ENCODE measurements at regions not wholly inside any gene's neighbourhood (a gene's known extent, or its start where the extent isn't known, plus 50 kb on each side); places are given as distances from the start of the nearest gene placed in this dataset.

DNA sequence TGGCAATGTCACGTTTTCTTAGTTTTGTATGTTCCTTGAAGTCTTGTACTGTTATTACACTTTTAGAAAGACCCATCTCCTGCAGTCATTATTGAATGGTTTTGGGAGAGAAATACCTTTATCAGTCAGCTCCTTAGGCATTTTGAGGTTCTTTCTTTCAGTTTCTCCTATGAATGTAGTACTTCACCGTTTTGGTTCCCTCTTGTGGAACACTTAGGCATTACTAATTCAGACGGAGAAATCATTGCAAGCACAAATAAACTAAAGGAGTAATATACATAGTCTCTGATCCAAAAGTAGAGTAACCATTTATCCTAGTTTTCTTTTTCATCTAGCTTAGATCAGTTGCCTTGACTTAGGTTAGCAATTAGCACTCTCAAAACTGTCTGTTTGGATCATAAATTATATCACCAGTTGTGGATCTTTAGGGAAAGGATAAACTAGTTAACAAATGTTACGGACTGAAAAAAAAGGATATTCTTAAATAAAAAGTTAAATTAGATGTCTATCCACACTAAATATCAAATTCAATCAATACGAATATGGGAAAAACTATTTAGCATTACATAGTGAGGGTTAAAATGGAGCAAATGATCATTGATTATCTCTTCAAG lies 1538.3 kb upstream of the SEL1L start:
- no peaks in the 10 kb centered on the region for H3K4me1 Mint-ChIP-seq
- H3K9me3 Mint-ChIP-seq, result no peaks in the 10 kb centered on the region
- H3K36me3 Mint-ChIP-seq (ENCODE audit: low read depth), result no peaks in the 10 kb centered on the region
- Histone ChIP-seq H3K4me3 (no peak overlapping the region), H3K4me1 (ENCODE audit: insufficient read depth) (no peaks in the 10 kb centered on the region), H3K4me2 (no peak overlapping the region), H3K36me3 (ENCODE audit: insufficient read depth) (no peaks in the 10 kb centered on the region), H3K9me2 (ENCODE audit: insufficient read depth) (no peaks in the 10 kb centered on the region), H3F3A (replicated peaks; ENCODE audit: low read depth) (no peaks in the 10 kb centered on the region), H3K27ac (ENCODE audit: low read depth) (no peak overlapping the region), H4K20me1 (replicated peaks; ENCODE audit: insufficient read depth) (no peaks in the 10 kb centered on the region), H3K27me3 (ENCODE audit: insufficient read depth) (no peaks in the 10 kb centered on the region), H3K79me2 (replicated peaks; ENCODE audit: insufficient read depth) (no peaks in the 10 kb centered on the region), H2AFZ (no peak overlapping the region)
- H3K27ac Mint-ChIP-seq, result no peak overlapping the region
- H3K27me3 Mint-ChIP-seq (ENCODE audit: insufficient read depth, low read depth, poor library complexity), result no peaks in the 10 kb centered on the region
- DNase-seq (ENCODE audit: low spot score) (peak; percentile 73), ATAC-seq (peak; percentile 63)
- H3K4me3 Mint-ChIP-seq, result no peak overlapping the region
- TF ChIP-seq, protein P1, sequence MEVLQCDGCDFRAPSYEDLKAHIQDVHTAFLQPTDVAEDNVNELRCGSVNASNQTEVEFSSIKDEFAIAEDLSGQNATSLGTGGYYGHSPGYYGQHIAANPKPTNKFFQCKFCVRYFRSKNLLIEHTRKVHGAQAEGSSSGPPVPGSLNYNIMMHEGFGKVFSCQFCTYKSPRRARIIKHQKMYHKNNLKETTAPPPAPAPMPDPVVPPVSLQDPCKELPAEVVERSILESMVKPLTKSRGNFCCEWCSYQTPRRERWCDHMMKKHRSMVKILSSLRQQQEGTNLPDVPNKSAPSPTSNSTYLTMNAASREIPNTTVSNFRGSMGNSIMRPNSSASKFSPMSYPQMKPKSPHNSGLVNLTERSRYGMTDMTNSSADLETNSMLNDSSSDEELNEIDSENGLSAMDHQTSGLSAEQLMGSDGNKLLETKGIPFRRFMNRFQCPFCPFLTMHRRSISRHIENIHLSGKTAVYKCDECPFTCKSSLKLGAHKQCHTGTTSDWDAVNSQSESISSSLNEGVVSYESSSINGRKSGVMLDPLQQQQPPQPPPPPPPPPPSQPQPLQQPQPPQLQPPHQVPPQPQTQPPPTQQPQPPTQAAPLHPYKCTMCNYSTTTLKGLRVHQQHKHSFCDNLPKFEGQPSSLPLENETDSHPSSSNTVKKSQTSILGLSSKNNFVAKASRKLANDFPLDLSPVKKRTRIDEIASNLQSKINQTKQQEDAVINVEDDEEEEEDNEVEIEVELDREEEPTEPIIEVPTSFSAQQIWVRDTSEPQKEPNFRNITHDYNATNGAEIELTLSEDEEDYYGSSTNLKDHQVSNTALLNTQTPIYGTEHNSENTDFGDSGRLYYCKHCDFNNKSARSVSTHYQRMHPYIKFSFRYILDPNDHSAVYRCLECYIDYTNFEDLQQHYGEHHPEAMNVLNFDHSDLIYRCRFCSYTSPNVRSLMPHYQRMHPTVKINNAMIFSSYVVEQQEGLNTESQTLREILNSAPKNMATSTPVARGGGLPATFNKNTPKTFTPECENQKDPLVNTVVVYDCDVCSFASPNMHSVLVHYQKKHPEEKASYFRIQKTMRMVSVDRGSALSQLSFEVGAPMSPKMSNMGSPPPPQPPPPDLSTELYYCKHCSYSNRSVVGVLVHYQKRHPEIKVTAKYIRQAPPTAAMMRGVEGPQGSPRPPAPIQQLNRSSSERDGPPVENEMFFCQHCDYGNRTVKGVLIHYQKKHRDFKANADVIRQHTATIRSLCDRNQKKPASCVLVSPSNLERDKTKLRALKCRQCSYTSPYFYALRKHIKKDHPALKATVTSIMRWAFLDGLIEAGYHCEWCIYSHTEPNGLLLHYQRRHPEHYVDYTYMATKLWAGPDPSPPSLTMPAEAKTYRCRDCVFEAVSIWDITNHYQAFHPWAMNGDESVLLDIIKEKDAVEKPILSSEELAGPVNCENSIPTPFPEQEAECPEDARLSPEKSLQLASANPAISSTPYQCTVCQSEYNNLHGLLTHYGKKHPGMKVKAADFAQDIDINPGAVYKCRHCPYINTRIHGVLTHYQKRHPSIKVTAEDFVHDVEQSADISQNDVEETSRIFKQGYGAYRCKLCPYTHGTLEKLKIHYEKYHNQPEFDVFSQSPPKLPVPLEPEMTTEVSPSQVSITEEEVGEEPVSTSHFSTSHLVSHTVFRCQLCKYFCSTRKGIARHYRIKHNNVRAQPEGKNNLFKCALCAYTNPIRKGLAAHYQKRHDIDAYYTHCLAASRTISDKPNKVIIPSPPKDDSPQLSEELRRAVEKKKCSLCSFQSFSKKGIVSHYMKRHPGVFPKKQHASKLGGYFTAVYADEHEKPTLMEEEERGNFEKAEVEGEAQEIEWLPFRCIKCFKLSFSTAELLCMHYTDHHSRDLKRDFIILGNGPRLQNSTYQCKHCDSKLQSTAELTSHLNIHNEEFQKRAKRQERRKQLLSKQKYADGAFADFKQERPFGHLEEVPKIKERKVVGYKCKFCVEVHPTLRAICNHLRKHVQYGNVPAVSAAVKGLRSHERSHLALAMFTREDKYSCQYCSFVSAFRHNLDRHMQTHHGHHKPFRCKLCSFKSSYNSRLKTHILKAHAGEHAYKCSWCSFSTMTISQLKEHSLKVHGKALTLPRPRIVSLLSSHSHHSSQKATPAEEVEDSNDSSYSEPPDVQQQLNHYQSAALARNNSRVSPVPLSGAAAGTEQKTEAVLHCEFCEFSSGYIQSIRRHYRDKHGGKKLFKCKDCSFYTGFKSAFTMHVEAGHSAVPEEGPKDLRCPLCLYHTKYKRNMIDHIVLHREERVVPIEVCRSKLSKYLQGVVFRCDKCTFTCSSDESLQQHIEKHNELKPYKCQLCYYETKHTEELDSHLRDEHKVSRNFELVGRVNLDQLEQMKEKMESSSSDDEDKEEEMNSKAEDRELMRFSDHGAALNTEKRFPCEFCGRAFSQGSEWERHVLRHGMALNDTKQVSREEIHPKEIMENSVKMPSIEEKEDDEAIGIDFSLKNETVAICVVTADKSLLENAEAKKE (CRISPR knock-in tag; IDR thresholded peaks at IDR 0.05), result no peak
- TF ChIP-seq, protein P2, sequence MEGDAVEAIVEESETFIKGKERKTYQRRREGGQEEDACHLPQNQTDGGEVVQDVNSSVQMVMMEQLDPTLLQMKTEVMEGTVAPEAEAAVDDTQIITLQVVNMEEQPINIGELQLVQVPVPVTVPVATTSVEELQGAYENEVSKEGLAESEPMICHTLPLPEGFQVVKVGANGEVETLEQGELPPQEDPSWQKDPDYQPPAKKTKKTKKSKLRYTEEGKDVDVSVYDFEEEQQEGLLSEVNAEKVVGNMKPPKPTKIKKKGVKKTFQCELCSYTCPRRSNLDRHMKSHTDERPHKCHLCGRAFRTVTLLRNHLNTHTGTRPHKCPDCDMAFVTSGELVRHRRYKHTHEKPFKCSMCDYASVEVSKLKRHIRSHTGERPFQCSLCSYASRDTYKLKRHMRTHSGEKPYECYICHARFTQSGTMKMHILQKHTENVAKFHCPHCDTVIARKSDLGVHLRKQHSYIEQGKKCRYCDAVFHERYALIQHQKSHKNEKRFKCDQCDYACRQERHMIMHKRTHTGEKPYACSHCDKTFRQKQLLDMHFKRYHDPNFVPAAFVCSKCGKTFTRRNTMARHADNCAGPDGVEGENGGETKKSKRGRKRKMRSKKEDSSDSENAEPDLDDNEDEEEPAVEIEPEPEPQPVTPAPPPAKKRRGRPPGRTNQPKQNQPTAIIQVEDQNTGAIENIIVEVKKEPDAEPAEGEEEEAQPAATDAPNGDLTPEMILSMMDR (conservative IDR thresholded peaks at IDR 0.05; ENCODE audit: low read depth in 2 of 2), result peak; percentile 59 to 74

DNA sequence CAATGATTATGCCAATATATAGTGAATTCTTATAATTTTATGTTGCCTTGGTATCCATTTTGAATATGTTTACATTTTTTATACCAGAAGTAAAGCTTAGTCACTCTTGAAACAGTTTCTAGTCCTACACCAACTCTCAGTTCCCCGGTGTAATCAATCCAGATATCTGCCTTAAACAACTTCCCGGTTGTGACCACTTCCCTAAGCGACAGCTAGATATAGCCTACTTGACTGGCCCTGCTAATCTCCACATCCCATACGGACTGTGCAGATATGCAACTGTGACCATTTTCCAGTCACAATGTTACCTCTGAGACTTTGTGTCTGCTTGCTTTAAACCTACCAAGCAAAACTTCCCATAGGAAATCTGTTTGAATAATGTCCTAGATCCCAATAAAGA lies 1551.5 kb upstream of the SEL1L start:
- DNase-seq (ENCODE audit: low spot score), result no peak
- H3K9me3 Mint-ChIP-seq, result no peaks in the 10 kb centered on the region
- TF ChIP-seq STAT1 (IDR thresholded peaks at IDR 0.05; ENCODE audit: unreplicated experiment), result no peak
- TF ChIP-seq, protein P3, sequence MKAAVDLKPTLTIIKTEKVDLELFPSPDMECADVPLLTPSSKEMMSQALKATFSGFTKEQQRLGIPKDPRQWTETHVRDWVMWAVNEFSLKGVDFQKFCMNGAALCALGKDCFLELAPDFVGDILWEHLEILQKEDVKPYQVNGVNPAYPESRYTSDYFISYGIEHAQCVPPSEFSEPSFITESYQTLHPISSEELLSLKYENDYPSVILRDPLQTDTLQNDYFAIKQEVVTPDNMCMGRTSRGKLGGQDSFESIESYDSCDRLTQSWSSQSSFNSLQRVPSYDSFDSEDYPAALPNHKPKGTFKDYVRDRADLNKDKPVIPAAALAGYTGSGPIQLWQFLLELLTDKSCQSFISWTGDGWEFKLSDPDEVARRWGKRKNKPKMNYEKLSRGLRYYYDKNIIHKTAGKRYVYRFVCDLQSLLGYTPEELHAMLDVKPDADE (IDR thresholded peaks at IDR 0.05), result no peak
- TF ChIP-seq POLR2AphosphoS5 (IDR thresholded peaks at IDR 0.05; ENCODE audit: low read depth), result no peak
- TF ChIP-seq NANOG (IDR thresholded peaks at IDR 0.05; ENCODE audit: borderline replicate concordance), result no peak
- no peak for TF ChIP-seq EZH2 (IDR thresholded peaks at IDR 0.05; ENCODE audit: low read depth, unreplicated experiment)
- TF ChIP-seq ZNF114 (CRISPR knock-in tag; IDR thresholded peaks at IDR 0.05), result no peak
- TF ChIP-seq, protein P4, sequence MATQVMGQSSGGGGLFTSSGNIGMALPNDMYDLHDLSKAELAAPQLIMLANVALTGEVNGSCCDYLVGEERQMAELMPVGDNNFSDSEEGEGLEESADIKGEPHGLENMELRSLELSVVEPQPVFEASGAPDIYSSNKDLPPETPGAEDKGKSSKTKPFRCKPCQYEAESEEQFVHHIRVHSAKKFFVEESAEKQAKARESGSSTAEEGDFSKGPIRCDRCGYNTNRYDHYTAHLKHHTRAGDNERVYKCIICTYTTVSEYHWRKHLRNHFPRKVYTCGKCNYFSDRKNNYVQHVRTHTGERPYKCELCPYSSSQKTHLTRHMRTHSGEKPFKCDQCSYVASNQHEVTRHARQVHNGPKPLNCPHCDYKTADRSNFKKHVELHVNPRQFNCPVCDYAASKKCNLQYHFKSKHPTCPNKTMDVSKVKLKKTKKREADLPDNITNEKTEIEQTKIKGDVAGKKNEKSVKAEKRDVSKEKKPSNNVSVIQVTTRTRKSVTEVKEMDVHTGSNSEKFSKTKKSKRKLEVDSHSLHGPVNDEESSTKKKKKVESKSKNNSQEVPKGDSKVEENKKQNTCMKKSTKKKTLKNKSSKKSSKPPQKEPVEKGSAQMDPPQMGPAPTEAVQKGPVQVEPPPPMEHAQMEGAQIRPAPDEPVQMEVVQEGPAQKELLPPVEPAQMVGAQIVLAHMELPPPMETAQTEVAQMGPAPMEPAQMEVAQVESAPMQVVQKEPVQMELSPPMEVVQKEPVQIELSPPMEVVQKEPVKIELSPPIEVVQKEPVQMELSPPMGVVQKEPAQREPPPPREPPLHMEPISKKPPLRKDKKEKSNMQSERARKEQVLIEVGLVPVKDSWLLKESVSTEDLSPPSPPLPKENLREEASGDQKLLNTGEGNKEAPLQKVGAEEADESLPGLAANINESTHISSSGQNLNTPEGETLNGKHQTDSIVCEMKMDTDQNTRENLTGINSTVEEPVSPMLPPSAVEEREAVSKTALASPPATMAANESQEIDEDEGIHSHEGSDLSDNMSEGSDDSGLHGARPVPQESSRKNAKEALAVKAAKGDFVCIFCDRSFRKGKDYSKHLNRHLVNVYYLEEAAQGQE (IDR thresholded peaks at IDR 0.05; ENCODE audit: unreplicated experiment), result no peak

More for the DNA sequence above, 1551.5 kb upstream of the SEL1L start:
- Histone ChIP-seq H3K36me3 (ENCODE audit: insufficient read depth) (no peaks in the 10 kb centered on the region), H3K27ac (ENCODE audit: low read depth) (no peak overlapping the region), H3K4me2 (no peak overlapping the region), H3K9me2 (ENCODE audit: insufficient read depth) (peaks cover 6% of the 10 kb centered on the region; the same call in 1 of the 2 replicates), H4K20me1 (replicated peaks; ENCODE audit: insufficient read depth) (no peaks in the 10 kb centered on the region), H3K79me2 (replicated peaks; ENCODE audit: insufficient read depth) (no peaks in the 10 kb centered on the region), H3K4me3 (no peak overlapping the region), H2AFZ (no peak overlapping the region), H3K4me1 (ENCODE audit: insufficient read depth) (0 out of 2 replicates have a peak, but pooled peaks cover 6% of the 10 kb centered on the region), H3F3A (replicated peaks; ENCODE audit: low read depth) (no peaks in the 10 kb centered on the region), H3K27me3 (ENCODE audit: insufficient read depth) (no peaks in the 10 kb centered on the region)
- Mint-ChIP-seq H3K4me1 (peaks cover 12% of the 10 kb centered on the region), H3K36me3 (ENCODE audit: low read depth) (no peaks in the 10 kb centered on the region), H3K4me3 (no peak overlapping the region), H3K27me3 (ENCODE audit: insufficient read depth, low read depth, poor library complexity) (no peaks in the 10 kb centered on the region), H3K27ac (no peak overlapping the region)
- ATAC-seq, result no peak

All from GM23338 (cell line).